Fibroblast of villous mesenchyme (primary cell): ENCODE measurements at regions not wholly inside any gene's neighbourhood (a gene's known extent, or its start where the extent isn't known, plus 50 kb on each side); places are given as distances from the start of the nearest gene placed in this dataset.

Source experiments
- DNase-seq: peaks from one replicate; pipeline ENCODE4 v3.0.0-alpha.2; 2010; ENCODE audit warnings: low read depth
- H3K4me3 ChIP-seq: 2 replicates; pipeline ENCODE4 v1.5.1; 2011; ENCODE audit warnings: low read depth, mild to moderate bottlenecking, low read length
- CTCF ChIP-seq: IDR thresholded peaks from 2 replicates; pipeline ENCODE4 v1.5.1; 2012; ENCODE audit warnings: low read depth, mild to moderate bottlenecking, low read length; ENCODE audit not compliant: insufficient read depth

- DNase-seq = no peak
- no peak for TF ChIP-seq CTCF
- no peak overlapping the region for H3K4me3 ChIP-seq
Measured at GRCh38 chr16:85293904-85294642, 181.8 kb upstream of the CIBAR2 start.

GRCh38 chr16:85294810-85295508 is 182.7 kb upstream of the CIBAR2 start:
- DNase-seq = no peak
- no peak for TF ChIP-seq CTCF
- no peak overlapping the region for H3K4me3 ChIP-seq

- no peak overlapping the region for H3K4me3 ChIP-seq
- DNase-seq = peak; percentile 32
- TF ChIP-seq CTCF = peak; percentile 71
Measured at GRCh38 chr16:85296859-85297660, 184.8 kb upstream of the CIBAR2 start.

- H3K4me3 ChIP-seq = no peak overlapping the region
- DNase-seq = no peak
- no peak for TF ChIP-seq CTCF
Measured at GRCh38 chr16:85297881-85298280, 185.6 kb upstream of the CIBAR2 start.

GRCh38 chr16:85300406-85300968 is 188.2 kb upstream of the CIBAR2 start:
- TF ChIP-seq CTCF = no peak
- no peak overlapping the region for H3K4me3 ChIP-seq
- DNase-seq = no peak

GRCh38 chr16:85301231-85301630 is 189.0 kb upstream of the CIBAR2 start:
- no peak overlapping the region for H3K4me3 ChIP-seq
- TF ChIP-seq CTCF = no peak
- DNase-seq = no peak
